H9 (cell line): ENCODE measurements at regions not wholly inside any gene's neighbourhood (a gene's known extent, or its start where the extent isn't known, plus 50 kb on each side); places are given as distances from the start of the nearest gene placed in this dataset.

Experiments
- DNase-seq: peaks from one replicate; pipeline ENCODE4 v3.0.0-alpha.2; 2017
- H2AFZ ChIP-seq: one replicate; pipeline ENCODE4 v1.6.1; 2013; ENCODE audit warnings: mild to moderate bottlenecking, low read length, control low read depth, moderate library complexity
- H2AK5ac ChIP-seq: 2 replicates; pipeline ENCODE4 v1.6.1; 2013; ENCODE audit warnings: low read length, control low read depth, mixed read lengths; ENCODE audit not compliant: insufficient read length
- H2BK120ac ChIP-seq: one replicate; pipeline ENCODE4 v1.6.1; 2013; ENCODE audit warnings: low read depth, mild to moderate bottlenecking, low read length, control low read depth, inconsistent platforms; ENCODE audit not compliant: poor library complexity, severe bottlenecking
- H2BK12ac ChIP-seq: 2 replicates; pipeline ENCODE4 v1.6.1; 2013; ENCODE audit warnings: low read length, control low read depth, mixed read lengths, low read depth; ENCODE audit not compliant: insufficient read length
- H2BK15ac ChIP-seq: 2 replicates; pipeline ENCODE4 v1.6.1; 2013; ENCODE audit warnings: low read depth, low read length, control low read depth
- H2BK20ac ChIP-seq: one replicate; pipeline ENCODE4 v1.6.1; 2013; ENCODE audit warnings: low read depth, mild to moderate bottlenecking, low read length, control low read depth, inconsistent platforms; ENCODE audit not compliant: poor library complexity, severe bottlenecking
- H2BK5ac ChIP-seq: 2 replicates; pipeline ENCODE4 v1.6.1; 2013; ENCODE audit warnings: low read length, control low read depth, mixed read lengths; ENCODE audit not compliant: insufficient read length
- H3K14ac ChIP-seq: 2 replicates; pipeline ENCODE4 v1.6.1; 2013; ENCODE audit warnings: low read length, control low read depth; ENCODE audit not compliant: insufficient read depth
- H3K18ac ChIP-seq: 2 replicates; pipeline ENCODE4 v1.6.1; 2013; ENCODE audit warnings: low read depth, mild to moderate bottlenecking, mixed read lengths, low read length, control low read depth; ENCODE audit not compliant: insufficient read length
- H3K23ac ChIP-seq: 2 replicates; pipeline ENCODE4 v1.6.1; 2013; ENCODE audit warnings: low read length, control low read depth, mixed read lengths, low read depth; ENCODE audit not compliant: insufficient read length
- H3K23me2 ChIP-seq: 2 replicates; pipeline ENCODE4 v1.6.1; 2013; ENCODE audit warnings: low read depth, mild to moderate bottlenecking, mixed read lengths, low read length, control low read depth; ENCODE audit not compliant: insufficient read length, poor library complexity, severe bottlenecking
- H3K27ac ChIP-seq: 2 replicates; pipeline ENCODE4 v1.5.1; 2013; ENCODE audit warnings: low read length, control low read depth, mixed read lengths, low read depth; ENCODE audit not compliant: insufficient read length
- H3K27me3 ChIP-seq: 2 replicates; pipeline ENCODE4 v1.6.1; 2013; ENCODE audit warnings: low read length, control low read depth, inconsistent platforms; ENCODE audit not compliant: insufficient read depth
- H3K4ac ChIP-seq: 2 replicates; pipeline ENCODE4 v1.6.1; 2013; ENCODE audit warnings: low read depth, mild to moderate bottlenecking, control low read depth, inconsistent platforms, low read length, moderate library complexity
- H3K4me1 ChIP-seq: 2 replicates; pipeline ENCODE4 v1.6.1; 2013; ENCODE audit warnings: low read length, control low read depth, inconsistent platforms; ENCODE audit not compliant: insufficient read depth
- H3K4me2 ChIP-seq: 2 replicates; pipeline ENCODE4 v1.6.1; 2013; ENCODE audit warnings: low read length, control low read depth, mixed read lengths; ENCODE audit not compliant: insufficient read length, insufficient read depth
- H3K56ac ChIP-seq: 2 replicates; pipeline ENCODE4 v1.6.1; 2013; ENCODE audit warnings: low read depth, mild to moderate bottlenecking, mixed read lengths, low read length, control low read depth; ENCODE audit not compliant: insufficient read length
- H3K79me1 ChIP-seq: 2 replicates; pipeline ENCODE4 v1.6.1; 2013; ENCODE audit warnings: low read depth, mild to moderate bottlenecking, moderate library complexity, low read length, control low read depth, inconsistent platforms; ENCODE audit not compliant: insufficient read depth, poor library complexity, severe bottlenecking
- H3K79me2 ChIP-seq: 2 replicates; pipeline ENCODE4 v1.6.1; 2013; ENCODE audit warnings: low read length, control low read depth, inconsistent platforms; ENCODE audit not compliant: insufficient read depth
- H3K9ac ChIP-seq: 2 replicates; pipeline ENCODE4 v1.6.1; 2013; ENCODE audit warnings: low read length, control low read depth, mixed read lengths; ENCODE audit not compliant: insufficient read length; ENCODE audit errors: extremely low read depth
- H3K9me3 ChIP-seq: one replicate; pipeline ENCODE4 v1.6.1; 2013; ENCODE audit warnings: low read depth, low read length, inconsistent platforms; ENCODE audit not compliant: control insufficient read depth
- H3T11ph ChIP-seq: one replicate; pipeline ENCODE4 v1.6.1; 2013; ENCODE audit warnings: mild to moderate bottlenecking, low read length, control low read depth, inconsistent platforms
- H4K20me1 ChIP-seq: one replicate; pipeline ENCODE4 v1.6.1; 2013; ENCODE audit not compliant: control insufficient read depth, insufficient read length, insufficient read depth
- H4K5ac ChIP-seq: 2 replicates; pipeline ENCODE4 v1.6.1; 2013; ENCODE audit warnings: low read depth, mild to moderate bottlenecking, mixed read lengths, low read length, control low read depth; ENCODE audit not compliant: insufficient read length
- H4K8ac ChIP-seq: replicated peaks from 2 replicates; pipeline ENCODE4 v1.6.1; 2013; ENCODE audit warnings: low read length, control low read depth, mixed read lengths, low read depth; ENCODE audit not compliant: insufficient read length
- H4K91ac ChIP-seq: 2 replicates; pipeline ENCODE4 v1.6.1; 2013; ENCODE audit warnings: low read depth, mild to moderate bottlenecking, moderate library complexity, mixed read lengths, low read length, control low read depth; ENCODE audit not compliant: insufficient read length
- H3K27ac Mint-ChIP-seq, 3 experiments: 2 replicates in 2 of 3; 3 replicates in 1 of 3; pipeline ENCODE4 v1.8.0; 2020 to 2021; ENCODE audit warnings: mixed read lengths in 3 of 3, mild to moderate bottlenecking in 1 of 3, moderate library complexity in 1 of 3
- H3K27me3 Mint-ChIP-seq: 2 replicates; pipeline ENCODE4 v1.8.0; 2021; ENCODE audit warnings: low read depth, mild to moderate bottlenecking, moderate library complexity, mixed read lengths
- H3K36me3 Mint-ChIP-seq, 3 experiments: 2 replicates in 2 of 3; 3 replicates in 1 of 3; pipeline ENCODE4 v1.8.0; 2020 to 2021; ENCODE audit warnings: low read depth in 3 of 3, mixed read lengths in 3 of 3; ENCODE audit not compliant: insufficient read depth in 1 of 3
- H3K4me1 Mint-ChIP-seq, 2 experiments: 2 replicates each; pipeline ENCODE4 v1.8.0; 2020; ENCODE audit warnings: mixed read lengths in 2 of 2
- H3K4me3 Mint-ChIP-seq, 2 experiments: 2 replicates in 1 of 2; 3 replicates in 1 of 2; pipeline ENCODE4 v1.8.0; 2020 to 2021; ENCODE audit warnings: mild to moderate bottlenecking in 2 of 2, mixed read lengths in 2 of 2, moderate library complexity in 1 of 2
- H3K9me3 Mint-ChIP-seq, 2 experiments: 2 replicates in 1 of 2; 3 replicates in 1 of 2; pipeline ENCODE4 v1.8.0; 2020; ENCODE audit warnings: mild to moderate bottlenecking in 2 of 2, mixed read lengths in 2 of 2, moderate library complexity in 1 of 2
- WGBS: extraction: QIAGEN DNeasy Blood & Tissue Kit; methylation state at CpG from one replicate; pipeline ENCODE4 v1.1.7; 2013; ENCODE audit warnings: missing lambda C conversion rate, low lambda C conversion rate, mixed read lengths; ENCODE audit not compliant: insufficient read length; ENCODE audit errors: extremely low coverage; 5-methylcytosine and 5-hydroxymethylcytosine counted together
- TF ChIP-seq, protein P1 (sequence below): fragments of 200-600 bp; sonication (generic); conservative IDR thresholded peaks from 3 replicates; pipeline ENCODE4 v1.8.0; 2021; ENCODE audit warnings: antibody characterized with exemption, mild to moderate bottlenecking

DNA sequence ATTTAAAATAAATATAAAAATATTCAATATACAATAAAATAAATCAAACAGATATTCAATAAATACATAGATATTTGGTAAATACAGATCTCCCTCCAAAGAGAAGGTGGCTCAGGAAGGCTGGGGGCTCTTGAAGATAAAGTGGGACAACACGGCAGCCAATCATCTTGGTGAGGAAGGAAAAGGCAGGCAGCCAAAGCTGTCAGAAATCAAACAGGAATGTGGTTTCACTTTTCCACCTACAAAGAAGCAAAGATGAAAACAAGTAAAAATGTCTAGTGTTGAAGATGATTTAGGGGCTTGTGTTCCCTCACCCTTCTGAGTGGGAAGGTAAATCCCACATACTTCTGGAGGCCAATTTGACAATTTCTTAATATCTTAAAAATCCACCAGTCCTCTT lies 85.7 kb downstream of the B3GNT2 start:
- Histone ChIP-seq H2AFZ (no peak overlapping the region), H2BK5ac (no peak overlapping the region), H3K79me1 (no peaks in the 10 kb centered on the region), H2BK20ac (no peak overlapping the region), H3K4me1 (no peaks in the 10 kb centered on the region), H4K5ac (no peak overlapping the region), H4K8ac (no peak overlapping the region), H3K4ac (no peak overlapping the region), H4K91ac (no peak overlapping the region), H3K23me2 (no peaks in the 10 kb centered on the region), H3K27me3 (no peaks in the 10 kb centered on the region), H2AK5ac (no peak overlapping the region), H2BK12ac (no peak overlapping the region), H3K4me2 (no peak overlapping the region), H4K20me1 (no peaks in the 10 kb centered on the region), H3T11ph (no peak overlapping the region), H3K14ac (no peak overlapping the region), H3K9me3 (peaks cover 36% of the 10 kb centered on the region), H2BK15ac (no peak overlapping the region), H3K56ac (no peak overlapping the region), H3K9ac (no peak overlapping the region), H2BK120ac (no peak overlapping the region), H3K18ac (no peak overlapping the region), H3K23ac (no peak overlapping the region), H3K27ac (no peak overlapping the region), H3K79me2 (no peaks in the 10 kb centered on the region)
- WGBS: no CpG with 5 or more reads among the region's 1 CpG
- DNase-seq: no peak
- TF ChIP-seq, protein P1, sequence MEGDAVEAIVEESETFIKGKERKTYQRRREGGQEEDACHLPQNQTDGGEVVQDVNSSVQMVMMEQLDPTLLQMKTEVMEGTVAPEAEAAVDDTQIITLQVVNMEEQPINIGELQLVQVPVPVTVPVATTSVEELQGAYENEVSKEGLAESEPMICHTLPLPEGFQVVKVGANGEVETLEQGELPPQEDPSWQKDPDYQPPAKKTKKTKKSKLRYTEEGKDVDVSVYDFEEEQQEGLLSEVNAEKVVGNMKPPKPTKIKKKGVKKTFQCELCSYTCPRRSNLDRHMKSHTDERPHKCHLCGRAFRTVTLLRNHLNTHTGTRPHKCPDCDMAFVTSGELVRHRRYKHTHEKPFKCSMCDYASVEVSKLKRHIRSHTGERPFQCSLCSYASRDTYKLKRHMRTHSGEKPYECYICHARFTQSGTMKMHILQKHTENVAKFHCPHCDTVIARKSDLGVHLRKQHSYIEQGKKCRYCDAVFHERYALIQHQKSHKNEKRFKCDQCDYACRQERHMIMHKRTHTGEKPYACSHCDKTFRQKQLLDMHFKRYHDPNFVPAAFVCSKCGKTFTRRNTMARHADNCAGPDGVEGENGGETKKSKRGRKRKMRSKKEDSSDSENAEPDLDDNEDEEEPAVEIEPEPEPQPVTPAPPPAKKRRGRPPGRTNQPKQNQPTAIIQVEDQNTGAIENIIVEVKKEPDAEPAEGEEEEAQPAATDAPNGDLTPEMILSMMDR: no peak
- Mint-ChIP-seq H3K36me3 (peaks cover 36 to 70% (median 70%) of the 10 kb centered on the region in 3 experiments), H3K27me3 (peaks cover 2% of the 10 kb centered on the region; the same call in 1 of the 2 replicates), H3K4me3 (no peak overlapping the region), H3K9me3 (peaks cover 65 to 68% of the 10 kb centered on the region in 2 experiments), H3K27ac (no peak overlapping the region), H3K4me1 (no peaks in the 10 kb centered on the region)
